ENCODE measurements at regions not wholly inside any gene's neighbourhood (a gene's known extent, or its start where the extent isn't known, plus 50 kb on each side); places are given as distances from the start of the nearest gene placed in this dataset.

DNA sequence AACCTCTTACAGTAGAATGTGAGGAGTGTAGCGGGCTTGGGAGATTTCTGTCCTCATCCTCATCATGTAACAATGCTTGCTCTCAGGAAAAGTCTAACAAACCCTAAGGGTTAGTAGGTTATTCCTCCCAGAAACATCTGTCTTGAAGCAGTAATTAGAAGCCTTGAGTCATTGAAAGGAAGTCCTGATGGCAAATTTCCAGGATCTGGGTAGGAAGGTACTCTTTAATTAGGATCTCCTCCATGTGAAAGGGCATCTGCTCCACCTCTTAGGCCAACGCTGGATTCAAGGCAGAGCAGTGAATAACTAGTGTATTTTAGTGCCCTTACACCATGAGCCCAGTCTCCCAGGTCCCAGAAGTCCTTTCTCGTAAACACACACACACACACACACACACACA is 106.6 kb upstream of the BARHL2 start:
- TF ChIP-seq, protein P1, sequence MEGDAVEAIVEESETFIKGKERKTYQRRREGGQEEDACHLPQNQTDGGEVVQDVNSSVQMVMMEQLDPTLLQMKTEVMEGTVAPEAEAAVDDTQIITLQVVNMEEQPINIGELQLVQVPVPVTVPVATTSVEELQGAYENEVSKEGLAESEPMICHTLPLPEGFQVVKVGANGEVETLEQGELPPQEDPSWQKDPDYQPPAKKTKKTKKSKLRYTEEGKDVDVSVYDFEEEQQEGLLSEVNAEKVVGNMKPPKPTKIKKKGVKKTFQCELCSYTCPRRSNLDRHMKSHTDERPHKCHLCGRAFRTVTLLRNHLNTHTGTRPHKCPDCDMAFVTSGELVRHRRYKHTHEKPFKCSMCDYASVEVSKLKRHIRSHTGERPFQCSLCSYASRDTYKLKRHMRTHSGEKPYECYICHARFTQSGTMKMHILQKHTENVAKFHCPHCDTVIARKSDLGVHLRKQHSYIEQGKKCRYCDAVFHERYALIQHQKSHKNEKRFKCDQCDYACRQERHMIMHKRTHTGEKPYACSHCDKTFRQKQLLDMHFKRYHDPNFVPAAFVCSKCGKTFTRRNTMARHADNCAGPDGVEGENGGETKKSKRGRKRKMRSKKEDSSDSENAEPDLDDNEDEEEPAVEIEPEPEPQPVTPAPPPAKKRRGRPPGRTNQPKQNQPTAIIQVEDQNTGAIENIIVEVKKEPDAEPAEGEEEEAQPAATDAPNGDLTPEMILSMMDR (IDR thresholded peaks at IDR 0.05; ENCODE audit: poor library complexity), result no peak
- no peak for TF ChIP-seq EZH2 (IDR thresholded peaks at IDR 0.05; ENCODE audit: borderline replicate concordance)
- TF ChIP-seq EZH2phosphoT487 (IDR thresholded peaks at IDR 0.05; ENCODE audit: low read depth, severe bottlenecking, unreplicated experiment), result no peak
